D341Med (cell line): ENCODE measurements at regions not wholly inside any gene's neighbourhood (a gene's known extent, or its start where the extent isn't known, plus 50 kb on each side); places are given as distances from the start of the nearest gene placed in this dataset.

Experiments
- DNase-seq: peaks from one replicate; pipeline ENCODE4 v3.0.0; 2012; ENCODE audit warnings: low spot score

GRCh38 chr6:115720900-115721299, 339.8 kb downstream of the FRK start:
- DNase-seq, result no peak

GRCh38 chr6:115717472-115717871, 343.2 kb downstream of the FRK start:
- DNase-seq, result no peak

- no peak for DNase-seq
Measured at GRCh38 chr6:115717062-115717461, 343.6 kb downstream of the FRK start.

GRCh38 chr6:115712291-115712961, 348.3 kb downstream of the FRK start:
- no peak for DNase-seq

GRCh38 chr6:115708850-115709249, 351.8 kb downstream of the FRK start:
- DNase-seq, result no peak

- no peak for DNase-seq
Measured at GRCh38 chr6:115706981-115707380, 353.7 kb downstream of the FRK start.

- no peak for DNase-seq
Measured at GRCh38 chr6:115706324-115706723, 354.4 kb downstream of the FRK start.

GRCh38 chr6:115704028-115704427, 356.7 kb downstream of the FRK start:
- no peak for DNase-seq

GRCh38 chr6:115691433-115691832, 369.3 kb downstream of the FRK start:
- DNase-seq, result no peak

- DNase-seq, result no peak
Measured at GRCh38 chr6:115690854-115691253, 369.8 kb downstream of the FRK start.

GRCh38 chr6:115681978-115682775, 378.5 kb downstream of the FRK start:
- DNase-seq, result no peak

- DNase-seq, result no peak
Measured at GRCh38 chr6:115680621-115681020, 380.1 kb downstream of the FRK start.

GRCh38 chr6:115677198-115677597, 383.5 kb downstream of the FRK start:
- no peak for DNase-seq

GRCh38 chr6:115675443-115675842, 385.2 kb downstream of the FRK start:
- DNase-seq, result no peak

- no peak for DNase-seq
Measured at GRCh38 chr6:115668781-115669180, 391.9 kb downstream of the FRK start.

GRCh38 chr6:115668211-115668610, 392.5 kb downstream of the FRK start:
- no peak for DNase-seq

GRCh38 chr6:115667478-115668026, 393.1 kb downstream of the FRK start:
- DNase-seq, result peak; percentile 12

GRCh38 chr6:115666997-115667396, 393.7 kb downstream of the FRK start:
- DNase-seq, result no peak

GRCh38 chr6:115665310-115665709, 395.4 kb downstream of the FRK start:
- DNase-seq, result no peak

- no peak for DNase-seq
Measured at GRCh38 chr6:115663681-115664080, 397.0 kb downstream of the FRK start.

GRCh38 chr6:115643762-115644161, 416.9 kb downstream of the FRK start:
- no peak for DNase-seq

- DNase-seq, result no peak
Measured at GRCh38 chr6:115634887-115635286, 425.8 kb downstream of the FRK start.

- no peak for DNase-seq
Measured at GRCh38 chr6:115634131-115634530, 426.6 kb downstream of the FRK start.
